ENCODE measurements at regions not wholly inside any gene's neighbourhood (a gene's known extent, or its start where the extent isn't known, plus 50 kb on each side); places are given as distances from the start of the nearest gene placed in this dataset.

GRCh38 chr14:105830171-105830570, 303.8 kb downstream of the TMEM121 start (continued):
- TF ChIP-seq, protein P1, sequence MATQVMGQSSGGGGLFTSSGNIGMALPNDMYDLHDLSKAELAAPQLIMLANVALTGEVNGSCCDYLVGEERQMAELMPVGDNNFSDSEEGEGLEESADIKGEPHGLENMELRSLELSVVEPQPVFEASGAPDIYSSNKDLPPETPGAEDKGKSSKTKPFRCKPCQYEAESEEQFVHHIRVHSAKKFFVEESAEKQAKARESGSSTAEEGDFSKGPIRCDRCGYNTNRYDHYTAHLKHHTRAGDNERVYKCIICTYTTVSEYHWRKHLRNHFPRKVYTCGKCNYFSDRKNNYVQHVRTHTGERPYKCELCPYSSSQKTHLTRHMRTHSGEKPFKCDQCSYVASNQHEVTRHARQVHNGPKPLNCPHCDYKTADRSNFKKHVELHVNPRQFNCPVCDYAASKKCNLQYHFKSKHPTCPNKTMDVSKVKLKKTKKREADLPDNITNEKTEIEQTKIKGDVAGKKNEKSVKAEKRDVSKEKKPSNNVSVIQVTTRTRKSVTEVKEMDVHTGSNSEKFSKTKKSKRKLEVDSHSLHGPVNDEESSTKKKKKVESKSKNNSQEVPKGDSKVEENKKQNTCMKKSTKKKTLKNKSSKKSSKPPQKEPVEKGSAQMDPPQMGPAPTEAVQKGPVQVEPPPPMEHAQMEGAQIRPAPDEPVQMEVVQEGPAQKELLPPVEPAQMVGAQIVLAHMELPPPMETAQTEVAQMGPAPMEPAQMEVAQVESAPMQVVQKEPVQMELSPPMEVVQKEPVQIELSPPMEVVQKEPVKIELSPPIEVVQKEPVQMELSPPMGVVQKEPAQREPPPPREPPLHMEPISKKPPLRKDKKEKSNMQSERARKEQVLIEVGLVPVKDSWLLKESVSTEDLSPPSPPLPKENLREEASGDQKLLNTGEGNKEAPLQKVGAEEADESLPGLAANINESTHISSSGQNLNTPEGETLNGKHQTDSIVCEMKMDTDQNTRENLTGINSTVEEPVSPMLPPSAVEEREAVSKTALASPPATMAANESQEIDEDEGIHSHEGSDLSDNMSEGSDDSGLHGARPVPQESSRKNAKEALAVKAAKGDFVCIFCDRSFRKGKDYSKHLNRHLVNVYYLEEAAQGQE (IDR thresholded peaks at IDR 0.05; ENCODE audit: unreplicated experiment): no peak
- TF ChIP-seq EZH2 (IDR thresholded peaks at IDR 0.05; ENCODE audit: low read depth, unreplicated experiment): no peak
- no peak for TF ChIP-seq ZNF331 (CRISPR knock-in tag; IDR thresholded peaks at IDR 0.05; ENCODE audit: low read depth)
- no peak for TF ChIP-seq CTCF (conservative IDR thresholded peaks at IDR 0.05; ENCODE audit: low read depth in 2 of 2)
- no peak for TF ChIP-seq NANOG (IDR thresholded peaks at IDR 0.05; ENCODE audit: borderline replicate concordance)
- no peak for TF ChIP-seq EZH2phosphoT487 (IDR thresholded peaks at IDR 0.05; ENCODE audit: unreplicated experiment)
- no peak for TF ChIP-seq CREB1 (CRISPR knock-in tag; IDR thresholded peaks at IDR 0.05; ENCODE audit: low read depth)

- no peaks in the 10 kb centered on the region for H3K36me3 ChIP-seq (ENCODE audit: insufficient read depth)
- peaks cover 78% of the 10 kb centered on the region for H3K9me3 Mint-ChIP-seq
- no peaks in the 10 kb centered on the region for H3K79me2 ChIP-seq (replicated peaks; ENCODE audit: insufficient read depth)
- H4K20me1 ChIP-seq (replicated peaks; ENCODE audit: insufficient read depth): no peaks in the 10 kb centered on the region
- H3F3A ChIP-seq (replicated peaks; ENCODE audit: low read depth): no peaks in the 10 kb centered on the region
- no peak overlapping the region for H3K4me2 ChIP-seq
- ATAC-seq: no peak
- no peak overlapping the region for H3K27ac ChIP-seq (ENCODE audit: low read depth)
- no peak overlapping the region for H3K27ac Mint-ChIP-seq
- no peak overlapping the region for H3K4me3 Mint-ChIP-seq
- H3K27me3 Mint-ChIP-seq (ENCODE audit: insufficient read depth, low read depth, poor library complexity): peaks cover 10% of the 10 kb centered on the region
- H3K4me3 ChIP-seq: no peak overlapping the region
- no peak overlapping the region for H2AFZ ChIP-seq
- no peaks in the 10 kb centered on the region for H3K9me2 ChIP-seq (ENCODE audit: insufficient read depth)
- DNase-seq (ENCODE audit: low spot score): no peak
- peaks cover 28% of the 10 kb centered on the region for H3K36me3 Mint-ChIP-seq (ENCODE audit: low read depth)
- H3K4me1 ChIP-seq (ENCODE audit: insufficient read depth): no peaks in the 10 kb centered on the region
- no peaks in the 10 kb centered on the region for H3K27me3 ChIP-seq (ENCODE audit: insufficient read depth)
- H3K4me1 Mint-ChIP-seq: no peaks in the 10 kb centered on the region
- TF ChIP-seq STAT1 (IDR thresholded peaks at IDR 0.05; ENCODE audit: unreplicated experiment) (no peak), ZNF331 (CRISPR knock-in tag; IDR thresholded peaks at IDR 0.05; ENCODE audit: low read depth) (no peak), POLR2AphosphoS5 (IDR thresholded peaks at IDR 0.05; ENCODE audit: low read depth) (no peak), EZH2phosphoT487 (IDR thresholded peaks at IDR 0.05; ENCODE audit: unreplicated experiment) (no peak), ZNF114 (CRISPR knock-in tag; IDR thresholded peaks at IDR 0.05) (no peak), CTCF (conservative IDR thresholded peaks at IDR 0.05; ENCODE audit: low read depth in 2 of 2) (no peak), EZH2 (IDR thresholded peaks at IDR 0.05; ENCODE audit: low read depth, unreplicated experiment) (no peak), JUNB (IDR thresholded peaks at IDR 0.05; ENCODE audit: unreplicated experiment) (no peak)
- TF ChIP-seq, protein P1 (IDR thresholded peaks at IDR 0.05; ENCODE audit: unreplicated experiment): no peak
- TF ChIP-seq, protein P2, sequence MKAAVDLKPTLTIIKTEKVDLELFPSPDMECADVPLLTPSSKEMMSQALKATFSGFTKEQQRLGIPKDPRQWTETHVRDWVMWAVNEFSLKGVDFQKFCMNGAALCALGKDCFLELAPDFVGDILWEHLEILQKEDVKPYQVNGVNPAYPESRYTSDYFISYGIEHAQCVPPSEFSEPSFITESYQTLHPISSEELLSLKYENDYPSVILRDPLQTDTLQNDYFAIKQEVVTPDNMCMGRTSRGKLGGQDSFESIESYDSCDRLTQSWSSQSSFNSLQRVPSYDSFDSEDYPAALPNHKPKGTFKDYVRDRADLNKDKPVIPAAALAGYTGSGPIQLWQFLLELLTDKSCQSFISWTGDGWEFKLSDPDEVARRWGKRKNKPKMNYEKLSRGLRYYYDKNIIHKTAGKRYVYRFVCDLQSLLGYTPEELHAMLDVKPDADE (IDR thresholded peaks at IDR 0.05): no peak
Measured at GRCh38 chr14:105836160-105836559, 309.8 kb downstream of the TMEM121 start.
